Esophagus muscularis mucosa (tissue), 4 donors: ENCODE measurements at regions not wholly inside any gene's neighbourhood (a gene's known extent, or its start where the extent isn't known, plus 50 kb on each side); places are given as distances from the start of the nearest gene placed in this dataset.

Source experiments
- DNase-seq: peaks from one replicate; pipeline ENCODE4 v3.0.0-alpha.2; 2017; ENCODE audit errors: extremely low spot score
- H3K27ac ChIP-seq, 4 donors: fragments of 200-600 bp; sonication (generic); replicated peaks in 1 of 4; 1 replicate in 3 of 4; 2 replicates in 1 of 4; pipeline ENCODE4 v1.5.1; 2016 to 2019; ENCODE audit warnings: mild to moderate bottlenecking in 1 of 4
- H3K27me3 ChIP-seq, 4 donors: fragments of 200-600 bp; sonication (generic); one replicate each; pipeline versions ENCODE4 v1.5.1 to v1.6.0; 2016 to 2019
- H3K36me3 ChIP-seq, 4 donors: fragments of 200-600 bp; sonication (generic); one replicate each; pipeline ENCODE4 v1.5.1; 2016 to 2019
- H3K4me1 ChIP-seq, 4 donors: fragments of 200-600 bp; sonication (generic); one replicate each; pipeline ENCODE4 v1.5.1; 2016 to 2019
- H3K4me3 ChIP-seq, 4 donors: fragments of 200-600 bp; sonication (generic); 1 replicate in 2 of 4; 2 replicates in 2 of 4; pipeline ENCODE4 v1.5.1; 2016 to 2019; ENCODE audit warnings: mild to moderate bottlenecking in 4 of 4, moderate library complexity in 1 of 4
- H3K9me3 ChIP-seq, 4 donors: fragments of 200-600 bp; sonication (generic); 1 replicate in 3 of 4; 2 replicates in 1 of 4; pipeline ENCODE4 v1.5.1; 2016 to 2019
- EP300 ChIP-seq: sonication (generic); formaldehyde crosslinking; IDR thresholded peaks from one replicate; pipeline ENCODE4 v1.6.1; 2017; ENCODE audit warnings: antibody characterized with exemption
- POLR2A ChIP-seq: fragments of 450-650 bp; IDR thresholded peaks from one replicate; pipeline ENCODE4 v1.6.1; 2017; ENCODE audit warnings: antibody characterized with exemption, moderate library complexity, mild to moderate bottlenecking, low read depth
- POLR2AphosphoS5 ChIP-seq, 2 donors: sonication (generic); formaldehyde crosslinking; IDR thresholded peaks; one replicate each; pipeline ENCODE4 v1.6.1; 2017; ENCODE audit warnings: antibody characterized with exemption in 2 of 2
- WGBS: methylation state at CpG from one replicate; pipeline ENCODE4 v1.1.5; 2018; 5-methylcytosine and 5-hydroxymethylcytosine counted together
- intact Hi-C: fragments of 100-400 bp; cut with DNase I; formaldehyde crosslinking; loops from one replicate; pipeline ENCODE4 v1.15.1; 2023
- TF ChIP-seq, protein P1 (sequence below), 3 experiments: fragments of 200-600 bp in 2 of 3; fragments of 450-650 bp in 1 of 3; sonication (generic) in 2 of 3; IDR thresholded peaks; one replicate each; pipeline ENCODE4 v1.5.1; 2017 to 2019; ENCODE audit warnings: antibody characterized with exemption in 3 of 3, mild to moderate bottlenecking in 2 of 3, moderate library complexity in 1 of 3

DNA sequence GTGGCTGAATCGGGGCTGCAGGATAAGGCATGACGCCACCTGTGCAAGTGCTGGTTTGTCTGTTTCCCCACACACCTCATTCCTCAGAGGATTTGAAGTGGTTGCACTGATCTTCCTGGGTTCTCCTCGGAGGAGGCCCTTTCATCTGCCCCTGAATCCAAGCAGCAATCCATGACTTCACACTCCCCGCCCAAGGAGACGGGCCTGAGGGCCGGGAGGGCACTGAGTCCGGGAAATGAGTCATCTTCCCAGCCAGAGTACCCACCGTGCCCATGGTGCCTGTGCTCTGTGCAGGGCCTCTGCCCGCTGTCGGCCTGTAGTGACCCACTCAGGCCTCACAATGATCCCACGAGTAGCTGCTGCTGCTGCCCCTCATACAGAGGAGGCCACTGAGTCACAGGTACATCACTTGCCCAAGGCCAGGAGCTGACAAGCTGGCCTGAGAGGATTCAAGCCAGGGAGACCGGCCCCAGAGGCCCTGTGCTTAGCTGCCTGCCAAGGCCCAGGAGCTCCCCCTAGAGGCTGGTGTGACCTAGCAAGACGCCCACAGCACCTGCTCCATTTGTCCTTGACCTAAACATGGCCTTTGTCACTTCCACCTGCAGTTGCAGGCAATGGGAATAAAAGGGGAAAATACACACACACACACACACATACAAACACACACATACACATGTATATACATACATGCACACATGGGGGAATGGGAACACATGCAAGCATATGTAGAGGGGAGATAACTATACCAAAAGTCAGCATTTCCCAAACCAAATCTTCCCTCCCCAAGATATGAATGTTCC lies 240.0 kb downstream of the C16orf95 start:
- Histone ChIP-seq H3K4me3 (no peak overlapping the region), H3K4me1 (no peaks in the 10 kb centered on the region), H3K36me3 (no peaks in the 10 kb centered on the region), H3K27me3 (peaks cover 0 to 38% (median 0%) of the 10 kb centered on the region in 4 donors), H3K27ac (no peak overlapping the region), H3K9me3 (peaks cover 0 to 28% (median 23%) of the 10 kb centered on the region in 4 donors)
- DNase-seq = no peak
- intact Hi-C loops = no loop called here
- 78% methylated on average over 10 of the region's 13 CpGs for WGBS
- no peak for TF ChIP-seq POLR2AphosphoS5 (IDR thresholded peaks at IDR 0.05)
- TF ChIP-seq, protein P1, sequence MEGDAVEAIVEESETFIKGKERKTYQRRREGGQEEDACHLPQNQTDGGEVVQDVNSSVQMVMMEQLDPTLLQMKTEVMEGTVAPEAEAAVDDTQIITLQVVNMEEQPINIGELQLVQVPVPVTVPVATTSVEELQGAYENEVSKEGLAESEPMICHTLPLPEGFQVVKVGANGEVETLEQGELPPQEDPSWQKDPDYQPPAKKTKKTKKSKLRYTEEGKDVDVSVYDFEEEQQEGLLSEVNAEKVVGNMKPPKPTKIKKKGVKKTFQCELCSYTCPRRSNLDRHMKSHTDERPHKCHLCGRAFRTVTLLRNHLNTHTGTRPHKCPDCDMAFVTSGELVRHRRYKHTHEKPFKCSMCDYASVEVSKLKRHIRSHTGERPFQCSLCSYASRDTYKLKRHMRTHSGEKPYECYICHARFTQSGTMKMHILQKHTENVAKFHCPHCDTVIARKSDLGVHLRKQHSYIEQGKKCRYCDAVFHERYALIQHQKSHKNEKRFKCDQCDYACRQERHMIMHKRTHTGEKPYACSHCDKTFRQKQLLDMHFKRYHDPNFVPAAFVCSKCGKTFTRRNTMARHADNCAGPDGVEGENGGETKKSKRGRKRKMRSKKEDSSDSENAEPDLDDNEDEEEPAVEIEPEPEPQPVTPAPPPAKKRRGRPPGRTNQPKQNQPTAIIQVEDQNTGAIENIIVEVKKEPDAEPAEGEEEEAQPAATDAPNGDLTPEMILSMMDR (IDR thresholded peaks at IDR 0.05) = peak in 2 of 3 experiments; percentile 23 to 40

DNA sequence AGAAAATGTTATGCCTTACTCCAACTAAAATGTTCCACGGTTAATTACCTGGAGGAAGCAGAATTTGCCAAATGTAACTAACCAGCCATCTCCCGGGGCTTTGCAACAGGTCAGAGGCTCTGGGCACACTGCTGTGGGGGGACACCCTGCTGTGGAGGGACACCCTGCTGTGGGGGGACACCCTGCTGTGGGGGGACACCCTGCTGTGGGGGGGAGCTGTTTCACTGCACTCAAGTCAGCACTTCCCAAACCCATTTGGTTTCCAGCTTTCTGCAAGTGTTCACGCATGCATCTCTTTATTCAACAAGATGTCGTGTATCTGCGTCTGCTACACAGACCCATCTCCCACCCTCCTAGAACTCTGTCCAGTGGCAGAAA lies 239.5 kb downstream of the C16orf95 start:
- intact Hi-C loops = no loop called here
- H3K4me1 ChIP-seq = no peaks in the 10 kb centered on the region

DNA sequence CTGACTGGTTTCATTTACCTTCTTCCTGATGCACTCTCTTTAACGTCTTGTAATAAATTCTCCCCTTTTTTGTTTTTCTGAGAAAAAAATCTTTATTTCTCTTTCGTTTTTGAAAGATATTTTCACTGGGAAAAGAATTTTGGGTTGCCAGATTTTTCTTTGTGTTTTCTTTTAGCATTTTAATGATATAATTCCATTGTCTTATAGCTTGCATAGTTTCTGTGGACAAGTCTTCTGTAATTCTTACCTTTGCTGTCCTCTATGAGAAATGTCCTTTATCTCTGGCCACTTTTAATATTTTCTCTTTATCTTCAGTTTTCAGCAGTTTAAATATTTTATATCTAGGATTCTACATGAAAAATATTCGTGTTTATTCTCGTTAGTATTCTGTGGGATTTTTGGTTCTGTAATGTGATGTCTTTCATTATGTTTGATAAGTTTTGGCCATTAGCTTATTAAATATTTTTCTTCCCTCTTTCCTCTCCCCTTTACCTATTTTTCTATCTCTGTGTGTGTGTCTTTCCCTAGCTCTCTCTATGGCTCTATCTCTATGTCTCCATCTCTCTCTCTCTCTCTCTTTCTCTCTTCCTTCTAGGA lies 236.5 kb downstream of the C16orf95 start:
- Histone ChIP-seq H3K4me3 (no peak overlapping the region), H3K27ac (no peak overlapping the region), H3K27me3 (peaks cover 0 to 22% (median 0%) of the 10 kb centered on the region in 4 donors), H3K4me1 (no peaks in the 10 kb centered on the region), H3K36me3 (no peaks in the 10 kb centered on the region), H3K9me3 (peaks cover 0 to 39% (median 32%) of the 10 kb centered on the region in 4 donors)
- WGBS = 78% methylated on average over 4 of the region's 4 CpGs
- no peak for DNase-seq
- no peak for TF ChIP-seq POLR2AphosphoS5 (IDR thresholded peaks at IDR 0.05)
- TF ChIP-seq, protein P1 (IDR thresholded peaks at IDR 0.05) = no peak
- TF ChIP-seq EP300 = no peak
- TF ChIP-seq POLR2A = no peak
- intact Hi-C loops = no loop called here

More for the DNA sequence above, 239.5 kb downstream of the C16orf95 start:
- TF ChIP-seq POLR2A (no peak), POLR2AphosphoS5 (IDR thresholded peaks at IDR 0.05) (no peak), EP300 (no peak)
- TF ChIP-seq, protein P1 (IDR thresholded peaks at IDR 0.05) = no peak
- Histone ChIP-seq H3K27ac (no peak overlapping the region), H3K9me3 (peaks cover 0 to 32% (median 24%) of the 10 kb centered on the region in 4 donors), H3K4me3 (no peak overlapping the region), H3K36me3 (no peaks in the 10 kb centered on the region), H3K27me3 (peaks cover 0 to 32% (median 0%) of the 10 kb centered on the region in 4 donors)
- DNase-seq = no peak
- 89% methylated on average over 5 of the region's 5 CpGs for WGBS

DNA sequence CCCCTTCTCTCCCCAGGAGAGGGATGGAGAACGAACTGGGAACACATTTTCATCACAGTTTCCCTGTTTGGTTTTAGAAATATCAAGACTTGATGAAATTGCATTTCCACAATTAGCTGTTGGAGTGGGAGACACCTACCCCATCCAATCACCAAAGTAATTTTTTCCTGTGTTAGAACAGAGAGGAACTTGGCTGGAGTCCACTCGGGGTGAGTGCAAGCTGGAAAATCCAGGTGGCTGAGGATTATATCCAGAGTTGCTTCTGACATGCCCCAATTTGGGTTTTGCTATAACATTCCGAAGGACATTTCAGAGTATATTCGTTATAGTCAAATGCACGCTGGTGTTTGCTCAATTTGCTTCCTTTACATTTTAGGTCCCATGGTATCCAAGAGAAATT lies 231.8 kb downstream of the C16orf95 start:
- Histone ChIP-seq H3K36me3 (no peaks in the 10 kb centered on the region), H3K27me3 (peaks cover 0 to 10% (median 0%) of the 10 kb centered on the region in 4 donors), H3K4me1 (no peaks in the 10 kb centered on the region), H3K4me3 (no peak overlapping the region), H3K9me3 (peaks cover 0 to 28% (median 23%) of the 10 kb centered on the region in 4 donors), H3K27ac (no peak overlapping the region)
- TF ChIP-seq EP300 (no peak), POLR2A (no peak), POLR2AphosphoS5 (IDR thresholded peaks at IDR 0.05) (no peak)
- TF ChIP-seq, protein P1 (IDR thresholded peaks at IDR 0.05) = no peak
- 63% methylated on average over 5 of the region's 5 CpGs for WGBS
- no peak for DNase-seq
- intact Hi-C loops = no loop called here
